HepG2 (cell line): ENCODE measurements at regions not wholly inside any gene's neighbourhood (a gene's known extent, or its start where the extent isn't known, plus 50 kb on each side); places are given as distances from the start of the nearest gene placed in this dataset.

Source experiments
- FOXM1 ChIP-seq: sonication (generic); formaldehyde crosslinking; IDR thresholded peaks from 2 replicates; pipeline ENCODE4 v1.5.0; 2020; ENCODE audit warnings: missing genetic modification reagents
- TF ChIP-seq, protein P1 (sequence below): sonication (generic); formaldehyde crosslinking; IDR thresholded peaks from 2 replicates; pipeline ENCODE4 v1.4.0; 2020; ENCODE audit warnings: missing genetic modification reagents, mild to moderate bottlenecking, borderline replicate concordance

GRCh38 chr14:81805785-81806184 lies 272.1 kb upstream of the SEL1L start:
- TF ChIP-seq FOXM1 (CRISPR knock-in tag): no peak
- TF ChIP-seq, protein P1, sequence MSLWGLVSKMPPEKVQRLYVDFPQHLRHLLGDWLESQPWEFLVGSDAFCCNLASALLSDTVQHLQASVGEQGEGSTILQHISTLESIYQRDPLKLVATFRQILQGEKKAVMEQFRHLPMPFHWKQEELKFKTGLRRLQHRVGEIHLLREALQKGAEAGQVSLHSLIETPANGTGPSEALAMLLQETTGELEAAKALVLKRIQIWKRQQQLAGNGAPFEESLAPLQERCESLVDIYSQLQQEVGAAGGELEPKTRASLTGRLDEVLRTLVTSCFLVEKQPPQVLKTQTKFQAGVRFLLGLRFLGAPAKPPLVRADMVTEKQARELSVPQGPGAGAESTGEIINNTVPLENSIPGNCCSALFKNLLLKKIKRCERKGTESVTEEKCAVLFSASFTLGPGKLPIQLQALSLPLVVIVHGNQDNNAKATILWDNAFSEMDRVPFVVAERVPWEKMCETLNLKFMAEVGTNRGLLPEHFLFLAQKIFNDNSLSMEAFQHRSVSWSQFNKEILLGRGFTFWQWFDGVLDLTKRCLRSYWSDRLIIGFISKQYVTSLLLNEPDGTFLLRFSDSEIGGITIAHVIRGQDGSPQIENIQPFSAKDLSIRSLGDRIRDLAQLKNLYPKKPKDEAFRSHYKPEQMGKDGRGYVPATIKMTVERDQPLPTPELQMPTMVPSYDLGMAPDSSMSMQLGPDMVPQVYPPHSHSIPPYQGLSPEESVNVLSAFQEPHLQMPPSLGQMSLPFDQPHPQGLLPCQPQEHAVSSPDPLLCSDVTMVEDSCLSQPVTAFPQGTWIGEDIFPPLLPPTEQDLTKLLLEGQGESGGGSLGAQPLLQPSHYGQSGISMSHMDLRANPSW: no peak
